GM23338 (cell line): ENCODE measurements at regions not wholly inside any gene's neighbourhood (a gene's known extent, or its start where the extent isn't known, plus 50 kb on each side); places are given as distances from the start of the nearest gene placed in this dataset.

Experiments
- ATAC-seq: fragments of 200-7000 bp; cut with Tn5 transposase; 3 replicates; pipeline ENCODE4 v1.9.1; 2020
- DNase-seq: peaks from one replicate; pipeline ENCODE4 v3.0.0-alpha.2; 2015; ENCODE audit warnings: low spot score
- H2AFZ ChIP-seq: fragments of 200-600 bp; sonication (generic); 2 replicates; pipeline ENCODE4 v1.8.0; 2016; ENCODE audit warnings: antibody characterized with exemption, mild to moderate bottlenecking, moderate library complexity
- H3F3A ChIP-seq: fragments of 200-600 bp; sonication (generic); replicated peaks from 2 replicates; pipeline ENCODE4 v1.8.0; 2017; ENCODE audit warnings: antibody characterized with exemption, mixed run types, low read depth
- H3K27ac ChIP-seq: fragments of 200-600 bp; sonication (generic); 2 replicates; pipeline ENCODE4 v1.6.1; 2016; ENCODE audit warnings: low read depth
- H3K27me3 ChIP-seq: fragments of 200-600 bp; sonication (generic); 2 replicates; pipeline ENCODE4 v1.8.0; 2016; ENCODE audit warnings: mild to moderate bottlenecking, mixed run types, moderate library complexity; ENCODE audit not compliant: insufficient read depth
- H3K36me3 ChIP-seq: fragments of 200-600 bp; sonication (generic); 2 replicates; pipeline ENCODE4 v1.8.0; 2016; ENCODE audit warnings: mild to moderate bottlenecking; ENCODE audit not compliant: insufficient read depth
- H3K4me1 ChIP-seq: fragments of 200-600 bp; sonication (generic); 2 replicates; pipeline ENCODE4 v1.8.0; 2016; ENCODE audit warnings: mild to moderate bottlenecking, moderate library complexity; ENCODE audit not compliant: insufficient read depth
- H3K4me2 ChIP-seq: fragments of 200-600 bp; sonication (generic); 2 replicates; pipeline ENCODE4 v1.7.1; 2017; ENCODE audit warnings: mixed run types
- H3K4me3 ChIP-seq: fragments of 200-600 bp; sonication (generic); 2 replicates; pipeline ENCODE4 v1.6.1; 2016; ENCODE audit warnings: mixed run types
- H3K79me2 ChIP-seq: fragments of 200-600 bp; sonication (generic); replicated peaks from 2 replicates; pipeline ENCODE4 v1.8.0; 2017; ENCODE audit warnings: mild to moderate bottlenecking; ENCODE audit not compliant: insufficient read depth
- H3K9me2 ChIP-seq: fragments of 200-600 bp; sonication (generic); 2 replicates; pipeline ENCODE4 v1.8.0; 2017; ENCODE audit not compliant: insufficient read depth
- H4K20me1 ChIP-seq: fragments of 200-600 bp; sonication (generic); replicated peaks from 2 replicates; pipeline ENCODE4 v1.8.0; 2017; ENCODE audit warnings: mild to moderate bottlenecking; ENCODE audit not compliant: insufficient read depth
- H3K27ac Mint-ChIP-seq: 2 replicates; pipeline ENCODE4 v1.8.0; 2020; ENCODE audit warnings: inconsistent platforms, mild to moderate bottlenecking, moderate library complexity, mixed read lengths
- H3K27me3 Mint-ChIP-seq: 3 replicates; pipeline ENCODE4 v1.8.0; 2022; ENCODE audit warnings: low read depth, mild to moderate bottlenecking, moderate library complexity, mixed read lengths, inconsistent platforms; ENCODE audit not compliant: insufficient read depth, poor library complexity
- H3K36me3 Mint-ChIP-seq: 3 replicates; pipeline ENCODE4 v1.8.0; 2021; ENCODE audit warnings: low read depth, mild to moderate bottlenecking, inconsistent platforms, moderate library complexity, mixed read lengths
- H3K4me1 Mint-ChIP-seq: 3 replicates; pipeline ENCODE4 v1.8.0; 2020; ENCODE audit warnings: mild to moderate bottlenecking, inconsistent platforms, mixed read lengths
- H3K4me3 Mint-ChIP-seq: 3 replicates; pipeline ENCODE4 v1.8.0; 2021; ENCODE audit warnings: moderate library complexity, mild to moderate bottlenecking, inconsistent platforms, mixed read lengths
- H3K9me3 Mint-ChIP-seq: 3 replicates; pipeline ENCODE4 v1.8.0; 2020; ENCODE audit warnings: moderate library complexity, mild to moderate bottlenecking, inconsistent platforms, mixed read lengths
- CREB1 ChIP-seq: fragments of 250-450 bp; sonication (Bioruptor Pico); IDR thresholded peaks from 2 replicates; pipeline ENCODE4 v1.5.0; 2020; ENCODE audit warnings: low read depth, mild to moderate bottlenecking, moderate library complexity
- EZH2 ChIP-seq: fragments of 200-600 bp; sonication (generic); IDR thresholded peaks from one replicate; pipeline ENCODE4 v1.8.0; 2017; ENCODE audit warnings: antibody characterized with exemption, mild to moderate bottlenecking, low read depth; ENCODE audit not compliant: unreplicated experiment
- JUNB ChIP-seq: IDR thresholded peaks from one replicate; pipeline ENCODE4 v1.6.1; 2016; ENCODE audit warnings: antibody characterized with exemption; ENCODE audit not compliant: unreplicated experiment
- POLR2AphosphoS5 ChIP-seq: IDR thresholded peaks from 2 replicates; pipeline ENCODE4 v1.6.1; 2016; ENCODE audit warnings: antibody characterized with exemption, low read depth
- ZNF114 ChIP-seq: fragments of 250-450 bp; sonication (Bioruptor Pico); IDR thresholded peaks from 2 replicates; pipeline ENCODE4 v1.5.0; 2020; ENCODE audit warnings: mild to moderate bottlenecking, moderate library complexity
- ZNF331 ChIP-seq: fragments of 250-450 bp; sonication (Bioruptor Pico); IDR thresholded peaks from 2 replicates; pipeline ENCODE4 v1.5.0; 2020; ENCODE audit warnings: low read depth, mild to moderate bottlenecking, moderate library complexity
- TF ChIP-seq, protein P1 (sequence below), 2 experiments: fragments of 200-600 bp in 1 of 2; sonication (generic) in 1 of 2; conservative IDR thresholded peaks; 2 replicates each; pipeline versions ENCODE4 v1.5.1 to v1.6.1; 2016 to 2017; ENCODE audit warnings: antibody characterized with exemption in 2 of 2, low read depth in 2 of 2, mild to moderate bottlenecking in 2 of 2, moderate library complexity in 1 of 2
- TF ChIP-seq, protein P2 (sequence below): IDR thresholded peaks from 2 replicates; pipeline ENCODE4 v1.6.1; 2016; ENCODE audit warnings: antibody characterized with exemption
- TF ChIP-seq, protein P3 (sequence below): fragments of 250-450 bp; sonication (Bioruptor Pico); IDR thresholded peaks from 2 replicates; pipeline ENCODE4 v1.5.0; 2020; ENCODE audit warnings: mild to moderate bottlenecking, moderate library complexity

DNA sequence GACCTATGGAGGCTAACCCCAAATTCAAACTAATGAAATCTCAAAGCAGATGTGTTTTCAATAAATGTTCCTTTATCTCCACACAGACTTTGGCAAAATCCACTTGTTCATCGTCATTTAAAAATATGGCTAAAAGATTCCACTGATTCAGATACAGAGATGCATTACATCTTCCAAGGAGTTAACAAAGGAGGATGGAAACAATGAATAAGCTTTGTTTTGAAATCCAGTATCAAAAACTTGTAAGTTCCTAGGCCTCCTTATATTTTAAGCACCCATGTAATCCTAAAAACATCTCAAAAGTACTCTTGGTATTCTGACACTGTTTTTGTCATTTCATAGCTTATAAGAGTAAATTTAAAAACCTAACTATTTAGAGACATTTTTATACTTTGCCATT, 345.6 kb upstream of the ACTBL2 start:
- H4K20me1 ChIP-seq: no peaks in the 10 kb centered on the region
- Mint-ChIP-seq H3K27me3 (no peaks in the 10 kb centered on the region), H3K9me3 (no peaks in the 10 kb centered on the region), H3K4me1 (no peaks in the 10 kb centered on the region), H3K4me3 (no peak overlapping the region), H3K36me3 (no peaks in the 10 kb centered on the region), H3K27ac (no peak overlapping the region)
- H3K4me2 ChIP-seq: no peak overlapping the region
- H3K27ac ChIP-seq: no peak overlapping the region
- TF ChIP-seq, protein P1, sequence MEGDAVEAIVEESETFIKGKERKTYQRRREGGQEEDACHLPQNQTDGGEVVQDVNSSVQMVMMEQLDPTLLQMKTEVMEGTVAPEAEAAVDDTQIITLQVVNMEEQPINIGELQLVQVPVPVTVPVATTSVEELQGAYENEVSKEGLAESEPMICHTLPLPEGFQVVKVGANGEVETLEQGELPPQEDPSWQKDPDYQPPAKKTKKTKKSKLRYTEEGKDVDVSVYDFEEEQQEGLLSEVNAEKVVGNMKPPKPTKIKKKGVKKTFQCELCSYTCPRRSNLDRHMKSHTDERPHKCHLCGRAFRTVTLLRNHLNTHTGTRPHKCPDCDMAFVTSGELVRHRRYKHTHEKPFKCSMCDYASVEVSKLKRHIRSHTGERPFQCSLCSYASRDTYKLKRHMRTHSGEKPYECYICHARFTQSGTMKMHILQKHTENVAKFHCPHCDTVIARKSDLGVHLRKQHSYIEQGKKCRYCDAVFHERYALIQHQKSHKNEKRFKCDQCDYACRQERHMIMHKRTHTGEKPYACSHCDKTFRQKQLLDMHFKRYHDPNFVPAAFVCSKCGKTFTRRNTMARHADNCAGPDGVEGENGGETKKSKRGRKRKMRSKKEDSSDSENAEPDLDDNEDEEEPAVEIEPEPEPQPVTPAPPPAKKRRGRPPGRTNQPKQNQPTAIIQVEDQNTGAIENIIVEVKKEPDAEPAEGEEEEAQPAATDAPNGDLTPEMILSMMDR (conservative IDR thresholded peaks at IDR 0.05; ENCODE audit: low read depth in 2 of 2): no peak
- TF ChIP-seq ZNF114 (no peak), ZNF331 (no peak), EZH2 (no peak), CREB1 (CRISPR knock-in tag) (no peak), JUNB (no peak), POLR2AphosphoS5 (no peak)
- TF ChIP-seq, protein P2, sequence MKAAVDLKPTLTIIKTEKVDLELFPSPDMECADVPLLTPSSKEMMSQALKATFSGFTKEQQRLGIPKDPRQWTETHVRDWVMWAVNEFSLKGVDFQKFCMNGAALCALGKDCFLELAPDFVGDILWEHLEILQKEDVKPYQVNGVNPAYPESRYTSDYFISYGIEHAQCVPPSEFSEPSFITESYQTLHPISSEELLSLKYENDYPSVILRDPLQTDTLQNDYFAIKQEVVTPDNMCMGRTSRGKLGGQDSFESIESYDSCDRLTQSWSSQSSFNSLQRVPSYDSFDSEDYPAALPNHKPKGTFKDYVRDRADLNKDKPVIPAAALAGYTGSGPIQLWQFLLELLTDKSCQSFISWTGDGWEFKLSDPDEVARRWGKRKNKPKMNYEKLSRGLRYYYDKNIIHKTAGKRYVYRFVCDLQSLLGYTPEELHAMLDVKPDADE: no peak
- TF ChIP-seq, protein P3, sequence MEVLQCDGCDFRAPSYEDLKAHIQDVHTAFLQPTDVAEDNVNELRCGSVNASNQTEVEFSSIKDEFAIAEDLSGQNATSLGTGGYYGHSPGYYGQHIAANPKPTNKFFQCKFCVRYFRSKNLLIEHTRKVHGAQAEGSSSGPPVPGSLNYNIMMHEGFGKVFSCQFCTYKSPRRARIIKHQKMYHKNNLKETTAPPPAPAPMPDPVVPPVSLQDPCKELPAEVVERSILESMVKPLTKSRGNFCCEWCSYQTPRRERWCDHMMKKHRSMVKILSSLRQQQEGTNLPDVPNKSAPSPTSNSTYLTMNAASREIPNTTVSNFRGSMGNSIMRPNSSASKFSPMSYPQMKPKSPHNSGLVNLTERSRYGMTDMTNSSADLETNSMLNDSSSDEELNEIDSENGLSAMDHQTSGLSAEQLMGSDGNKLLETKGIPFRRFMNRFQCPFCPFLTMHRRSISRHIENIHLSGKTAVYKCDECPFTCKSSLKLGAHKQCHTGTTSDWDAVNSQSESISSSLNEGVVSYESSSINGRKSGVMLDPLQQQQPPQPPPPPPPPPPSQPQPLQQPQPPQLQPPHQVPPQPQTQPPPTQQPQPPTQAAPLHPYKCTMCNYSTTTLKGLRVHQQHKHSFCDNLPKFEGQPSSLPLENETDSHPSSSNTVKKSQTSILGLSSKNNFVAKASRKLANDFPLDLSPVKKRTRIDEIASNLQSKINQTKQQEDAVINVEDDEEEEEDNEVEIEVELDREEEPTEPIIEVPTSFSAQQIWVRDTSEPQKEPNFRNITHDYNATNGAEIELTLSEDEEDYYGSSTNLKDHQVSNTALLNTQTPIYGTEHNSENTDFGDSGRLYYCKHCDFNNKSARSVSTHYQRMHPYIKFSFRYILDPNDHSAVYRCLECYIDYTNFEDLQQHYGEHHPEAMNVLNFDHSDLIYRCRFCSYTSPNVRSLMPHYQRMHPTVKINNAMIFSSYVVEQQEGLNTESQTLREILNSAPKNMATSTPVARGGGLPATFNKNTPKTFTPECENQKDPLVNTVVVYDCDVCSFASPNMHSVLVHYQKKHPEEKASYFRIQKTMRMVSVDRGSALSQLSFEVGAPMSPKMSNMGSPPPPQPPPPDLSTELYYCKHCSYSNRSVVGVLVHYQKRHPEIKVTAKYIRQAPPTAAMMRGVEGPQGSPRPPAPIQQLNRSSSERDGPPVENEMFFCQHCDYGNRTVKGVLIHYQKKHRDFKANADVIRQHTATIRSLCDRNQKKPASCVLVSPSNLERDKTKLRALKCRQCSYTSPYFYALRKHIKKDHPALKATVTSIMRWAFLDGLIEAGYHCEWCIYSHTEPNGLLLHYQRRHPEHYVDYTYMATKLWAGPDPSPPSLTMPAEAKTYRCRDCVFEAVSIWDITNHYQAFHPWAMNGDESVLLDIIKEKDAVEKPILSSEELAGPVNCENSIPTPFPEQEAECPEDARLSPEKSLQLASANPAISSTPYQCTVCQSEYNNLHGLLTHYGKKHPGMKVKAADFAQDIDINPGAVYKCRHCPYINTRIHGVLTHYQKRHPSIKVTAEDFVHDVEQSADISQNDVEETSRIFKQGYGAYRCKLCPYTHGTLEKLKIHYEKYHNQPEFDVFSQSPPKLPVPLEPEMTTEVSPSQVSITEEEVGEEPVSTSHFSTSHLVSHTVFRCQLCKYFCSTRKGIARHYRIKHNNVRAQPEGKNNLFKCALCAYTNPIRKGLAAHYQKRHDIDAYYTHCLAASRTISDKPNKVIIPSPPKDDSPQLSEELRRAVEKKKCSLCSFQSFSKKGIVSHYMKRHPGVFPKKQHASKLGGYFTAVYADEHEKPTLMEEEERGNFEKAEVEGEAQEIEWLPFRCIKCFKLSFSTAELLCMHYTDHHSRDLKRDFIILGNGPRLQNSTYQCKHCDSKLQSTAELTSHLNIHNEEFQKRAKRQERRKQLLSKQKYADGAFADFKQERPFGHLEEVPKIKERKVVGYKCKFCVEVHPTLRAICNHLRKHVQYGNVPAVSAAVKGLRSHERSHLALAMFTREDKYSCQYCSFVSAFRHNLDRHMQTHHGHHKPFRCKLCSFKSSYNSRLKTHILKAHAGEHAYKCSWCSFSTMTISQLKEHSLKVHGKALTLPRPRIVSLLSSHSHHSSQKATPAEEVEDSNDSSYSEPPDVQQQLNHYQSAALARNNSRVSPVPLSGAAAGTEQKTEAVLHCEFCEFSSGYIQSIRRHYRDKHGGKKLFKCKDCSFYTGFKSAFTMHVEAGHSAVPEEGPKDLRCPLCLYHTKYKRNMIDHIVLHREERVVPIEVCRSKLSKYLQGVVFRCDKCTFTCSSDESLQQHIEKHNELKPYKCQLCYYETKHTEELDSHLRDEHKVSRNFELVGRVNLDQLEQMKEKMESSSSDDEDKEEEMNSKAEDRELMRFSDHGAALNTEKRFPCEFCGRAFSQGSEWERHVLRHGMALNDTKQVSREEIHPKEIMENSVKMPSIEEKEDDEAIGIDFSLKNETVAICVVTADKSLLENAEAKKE: no peak
- no peaks in the 10 kb centered on the region for H3K4me1 ChIP-seq
- no peaks in the 10 kb centered on the region for H3F3A ChIP-seq
- no peaks in the 10 kb centered on the region for H3K79me2 ChIP-seq
- H3K4me3 ChIP-seq: no peak overlapping the region
- no peaks in the 10 kb centered on the region for H3K27me3 ChIP-seq
- peaks cover 8% of the 10 kb centered on the region; the same call in 1 of the 2 replicates for H3K9me2 ChIP-seq
- H2AFZ ChIP-seq: no peak overlapping the region
- ATAC-seq: no peak
- no peak for DNase-seq
- no peaks in the 10 kb centered on the region for H3K36me3 ChIP-seq
